ENCODE measurements at regions not wholly inside any gene's neighbourhood (a gene's known extent, or its start where the extent isn't known, plus 50 kb on each side); places are given as distances from the start of the nearest gene placed in this dataset.

GRCh38 chr19:31138077-31138476 lies 211.2 kb downstream of the TSHZ3 start:
- Histone ChIP-seq H3K27ac (replicated peaks) (no peak overlapping the region), H3K4me1 (no peaks in the 10 kb centered on the region), H3K27me3 (ENCODE audit: low read depth) (peaks cover 8% of the 10 kb centered on the region), H3K9me3 (replicated peaks) (no peaks in the 10 kb centered on the region), H3K36me3 (no peaks in the 10 kb centered on the region), H3K4me3 (no peak overlapping the region)
- intact Hi-C loops (cut with micrococcal nuclease), result no loop called here
- TF ChIP-seq CTCF (IDR thresholded peaks at IDR 0.05; ENCODE audit: borderline replicate concordance), result no peak
- no peak for DNase-seq

- Histone ChIP-seq H3K4me1 (no peaks in the 10 kb centered on the region), H3K36me3 (no peaks in the 10 kb centered on the region), H3K27me3 (ENCODE audit: low read depth) (peaks cover 8% of the 10 kb centered on the region), H3K9me3 (replicated peaks) (no peaks in the 10 kb centered on the region), H3K4me3 (no peak overlapping the region), H3K27ac (replicated peaks) (no peak overlapping the region)
- no peak for DNase-seq
- intact Hi-C loops (cut with micrococcal nuclease), result no loop called here
- TF ChIP-seq CTCF (IDR thresholded peaks at IDR 0.05; ENCODE audit: borderline replicate concordance), result no peak
These were observed 213.4 kb downstream of the TSHZ3 start for GRCh38 chr19:31135841-31136240.

DNA sequence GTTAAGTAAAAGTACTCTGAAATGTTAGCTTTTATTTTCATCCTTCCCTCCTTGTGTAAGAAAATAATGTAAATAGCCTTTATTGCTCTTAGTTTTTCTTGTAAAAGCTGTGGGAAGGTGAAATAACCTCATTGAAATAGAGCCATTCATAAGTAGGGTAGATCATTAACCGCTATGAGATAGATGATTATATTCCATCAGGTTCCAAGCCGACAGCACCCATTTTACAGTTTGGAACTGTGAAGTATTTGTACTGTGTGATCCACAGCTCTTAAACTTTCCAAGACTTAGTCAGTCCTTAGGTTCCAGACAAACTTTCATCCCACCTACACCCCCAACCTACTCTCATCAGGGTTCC lies 216.5 kb downstream of the TSHZ3 start:
- Histone ChIP-seq H3K9me3 (replicated peaks) (no peaks in the 10 kb centered on the region), H3K36me3 (no peaks in the 10 kb centered on the region), H3K27me3 (ENCODE audit: low read depth) (peaks cover 8% of the 10 kb centered on the region), H3K4me1 (no peaks in the 10 kb centered on the region), H3K27ac (replicated peaks) (no peak overlapping the region), H3K4me3 (no peak overlapping the region)
- DNase-seq, result no peak
- no peak for TF ChIP-seq CTCF (IDR thresholded peaks at IDR 0.05; ENCODE audit: borderline replicate concordance)
- intact Hi-C loops (cut with micrococcal nuclease), result no loop called here

- H3K9me3 ChIP-seq (replicated peaks), result no peaks in the 10 kb centered on the region
- H3K27me3 ChIP-seq (ENCODE audit: low read depth), result peaks cover 9% of the 10 kb centered on the region
- no peaks in the 10 kb centered on the region for H3K36me3 ChIP-seq
- no peak overlapping the region for H3K4me3 ChIP-seq
- no peak for DNase-seq
- TF ChIP-seq CTCF (IDR thresholded peaks at IDR 0.05; ENCODE audit: borderline replicate concordance), result no peak
- intact Hi-C loops (cut with micrococcal nuclease), result no loop called here
- no peak overlapping the region for H3K27ac ChIP-seq (replicated peaks)
- no peaks in the 10 kb centered on the region for H3K4me1 ChIP-seq
These were observed 220.9 kb downstream of the TSHZ3 start for GRCh38 chr19:31128291-31128690.

GRCh38 chr19:31127134-31127967 lies 221.9 kb downstream of the TSHZ3 start:
- no peak for DNase-seq
- no peak for TF ChIP-seq CTCF (IDR thresholded peaks at IDR 0.05; ENCODE audit: borderline replicate concordance)

More at GRCh38 chr19:31127134-31127967, 221.9 kb downstream of the TSHZ3 start:
- intact Hi-C loops (cut with micrococcal nuclease), result no loop called here
- Histone ChIP-seq H3K27ac (replicated peaks) (no peak overlapping the region), H3K4me3 (no peak overlapping the region), H3K36me3 (no peaks in the 10 kb centered on the region), H3K27me3 (ENCODE audit: low read depth) (peaks cover 9% of the 10 kb centered on the region), H3K9me3 (replicated peaks) (no peaks in the 10 kb centered on the region), H3K4me1 (no peaks in the 10 kb centered on the region)

All from left ventricle myocardium inferior (tissue), 1 donor.